ENCODE measurements at regions not wholly inside any gene's neighbourhood (a gene's known extent, or its start where the extent isn't known, plus 50 kb on each side); places are given as distances from the start of the nearest gene placed in this dataset.

DNA sequence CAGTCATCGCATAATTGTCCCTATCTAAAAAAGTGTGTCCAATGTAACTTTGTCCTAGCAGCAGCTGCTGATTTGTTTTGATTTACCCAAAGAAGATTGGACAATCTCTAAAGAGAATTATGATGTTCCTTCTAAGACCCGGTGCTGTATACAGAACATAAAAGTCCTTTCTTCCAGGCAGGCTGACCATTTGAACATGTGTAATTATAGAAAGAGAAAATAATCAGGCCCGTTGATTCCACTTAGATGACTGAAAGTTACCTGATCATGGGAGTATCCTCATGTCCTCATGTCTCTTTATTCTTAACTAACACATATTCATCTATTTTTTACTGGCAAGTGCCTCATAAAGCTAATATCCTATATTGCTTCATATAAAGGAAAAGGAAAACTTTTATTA lies 164.1 kb upstream of the MRPS30 start:
- Histone ChIP-seq H3K9ac (ENCODE audit: low read length) (no peak overlapping the region), H3K4me1 (ENCODE audit: insufficient read depth, low read length) (no peaks in the 10 kb centered on the region), H3K79me2 (ENCODE audit: insufficient read depth, low read length) (no peaks in the 10 kb centered on the region), H3K27ac (ENCODE audit: low read depth, low read length) (no peak overlapping the region), H3K27me3 (ENCODE audit: insufficient read depth, low read length) (no peaks in the 10 kb centered on the region), H3K4me2 (ENCODE audit: low read length) (no peak overlapping the region), H3K9me3 (ENCODE audit: insufficient read depth, low read depth, low read length) (peaks cover 5% of the 10 kb centered on the region), H3K36me3 (ENCODE audit: insufficient read depth, low read length) (no peaks in the 10 kb centered on the region), H3K4me3 (ENCODE audit: insufficient read depth, low read depth, low read length) (no peak overlapping the region), H2AFZ (ENCODE audit: low read depth, low read length) (no peak overlapping the region), H4K20me1 (ENCODE audit: insufficient read depth, low read length) (no peaks in the 10 kb centered on the region)
- TF ChIP-seq EZH2 (IDR thresholded peaks at IDR 0.05; ENCODE audit: insufficient read depth, low read length) = no peak
- TF ChIP-seq, protein P1, sequence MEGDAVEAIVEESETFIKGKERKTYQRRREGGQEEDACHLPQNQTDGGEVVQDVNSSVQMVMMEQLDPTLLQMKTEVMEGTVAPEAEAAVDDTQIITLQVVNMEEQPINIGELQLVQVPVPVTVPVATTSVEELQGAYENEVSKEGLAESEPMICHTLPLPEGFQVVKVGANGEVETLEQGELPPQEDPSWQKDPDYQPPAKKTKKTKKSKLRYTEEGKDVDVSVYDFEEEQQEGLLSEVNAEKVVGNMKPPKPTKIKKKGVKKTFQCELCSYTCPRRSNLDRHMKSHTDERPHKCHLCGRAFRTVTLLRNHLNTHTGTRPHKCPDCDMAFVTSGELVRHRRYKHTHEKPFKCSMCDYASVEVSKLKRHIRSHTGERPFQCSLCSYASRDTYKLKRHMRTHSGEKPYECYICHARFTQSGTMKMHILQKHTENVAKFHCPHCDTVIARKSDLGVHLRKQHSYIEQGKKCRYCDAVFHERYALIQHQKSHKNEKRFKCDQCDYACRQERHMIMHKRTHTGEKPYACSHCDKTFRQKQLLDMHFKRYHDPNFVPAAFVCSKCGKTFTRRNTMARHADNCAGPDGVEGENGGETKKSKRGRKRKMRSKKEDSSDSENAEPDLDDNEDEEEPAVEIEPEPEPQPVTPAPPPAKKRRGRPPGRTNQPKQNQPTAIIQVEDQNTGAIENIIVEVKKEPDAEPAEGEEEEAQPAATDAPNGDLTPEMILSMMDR (IDR thresholded peaks at IDR 0.05; ENCODE audit: insufficient read depth, low read depth, low read length) = no peak
- Mint-ChIP-seq H3K9me3 (ENCODE audit: unreplicated experiment) (no peaks in the 10 kb centered on the region), H3K27me3 (ENCODE audit: low read depth, unreplicated experiment) (no peaks in the 10 kb centered on the region), H3K36me3 (ENCODE audit: low read depth, unreplicated experiment) (no peaks in the 10 kb centered on the region), H3K27ac (ENCODE audit: unreplicated experiment) (no peak overlapping the region), H3K4me1 (ENCODE audit: low read depth, unreplicated experiment) (no peaks in the 10 kb centered on the region), H3K4me3 (ENCODE audit: unreplicated experiment) (no peak overlapping the region)
- no peak for FAIRE-seq
- no peak for DNase-seq (ENCODE audit: low read depth)

DNA sequence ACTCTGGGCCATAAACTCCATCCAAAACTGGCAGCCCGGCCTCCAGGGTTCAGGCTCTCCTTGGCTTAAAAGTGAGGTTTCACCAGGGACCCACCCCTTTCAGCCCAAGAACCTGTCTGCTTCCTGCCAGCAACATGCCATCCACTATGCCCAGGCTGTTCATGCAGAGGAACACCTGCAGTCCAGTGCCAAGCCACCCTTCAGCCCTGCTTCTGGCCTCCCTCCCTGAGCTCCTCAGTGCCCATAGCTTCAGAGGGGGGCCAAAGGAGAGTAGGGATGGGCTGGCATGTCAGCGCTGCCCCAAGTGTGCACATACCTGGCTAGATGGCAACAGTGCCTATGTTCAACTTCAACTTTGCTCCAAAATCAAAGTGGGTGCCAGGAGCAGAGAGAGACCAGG lies 166.9 kb upstream of the MRPS30 start:
- no peaks in the 10 kb centered on the region for H3K36me3 Mint-ChIP-seq (ENCODE audit: low read depth, unreplicated experiment)
- Histone ChIP-seq H3K9ac (ENCODE audit: low read length) (no peak overlapping the region), H3K4me2 (ENCODE audit: low read length) (no peak overlapping the region), H3K36me3 (ENCODE audit: insufficient read depth, low read length) (no peaks in the 10 kb centered on the region), H3K27me3 (ENCODE audit: insufficient read depth, low read length) (no peaks in the 10 kb centered on the region), H4K20me1 (ENCODE audit: insufficient read depth, low read length) (no peaks in the 10 kb centered on the region), H3K9me3 (ENCODE audit: insufficient read depth, low read depth, low read length) (peaks cover 9% of the 10 kb centered on the region), H2AFZ (ENCODE audit: low read depth, low read length) (no peak overlapping the region), H3K79me2 (ENCODE audit: insufficient read depth, low read length) (no peaks in the 10 kb centered on the region), H3K4me1 (ENCODE audit: insufficient read depth, low read length) (no peaks in the 10 kb centered on the region), H3K4me3 (ENCODE audit: insufficient read depth, low read depth, low read length) (no peak overlapping the region), H3K27ac (ENCODE audit: low read depth, low read length) (no peak overlapping the region)
- FAIRE-seq (no peak), DNase-seq (ENCODE audit: low read depth) (no peak)
- no peak overlapping the region for H3K4me3 Mint-ChIP-seq (ENCODE audit: unreplicated experiment)
- no peaks in the 10 kb centered on the region for H3K27me3 Mint-ChIP-seq (ENCODE audit: low read depth, unreplicated experiment)
- no peaks in the 10 kb centered on the region for H3K9me3 Mint-ChIP-seq (ENCODE audit: unreplicated experiment)
- H3K27ac Mint-ChIP-seq (ENCODE audit: unreplicated experiment) = no peak overlapping the region
- no peaks in the 10 kb centered on the region for H3K4me1 Mint-ChIP-seq (ENCODE audit: low read depth, unreplicated experiment)
- no peak for TF ChIP-seq EZH2 (IDR thresholded peaks at IDR 0.05; ENCODE audit: insufficient read depth, low read length)
- TF ChIP-seq, protein P1 (IDR thresholded peaks at IDR 0.05; ENCODE audit: insufficient read depth, low read depth, low read length) = no peak

- Histone ChIP-seq H3K9me3 (ENCODE audit: insufficient read depth, low read depth, low read length) (peaks cover 9% of the 10 kb centered on the region), H3K4me3 (ENCODE audit: insufficient read depth, low read depth, low read length) (no peak overlapping the region), H3K27me3 (ENCODE audit: insufficient read depth, low read length) (no peaks in the 10 kb centered on the region), H3K36me3 (ENCODE audit: insufficient read depth, low read length) (no peaks in the 10 kb centered on the region), H3K79me2 (ENCODE audit: insufficient read depth, low read length) (no peaks in the 10 kb centered on the region), H4K20me1 (ENCODE audit: insufficient read depth, low read length) (no peaks in the 10 kb centered on the region), H3K27ac (ENCODE audit: low read depth, low read length) (no peak overlapping the region), H3K4me2 (ENCODE audit: low read length) (no peak overlapping the region), H3K4me1 (ENCODE audit: insufficient read depth, low read length) (no peaks in the 10 kb centered on the region), H3K9ac (ENCODE audit: low read length) (no peak overlapping the region), H2AFZ (ENCODE audit: low read depth, low read length) (no peak overlapping the region)
- no peaks in the 10 kb centered on the region for H3K4me1 Mint-ChIP-seq (ENCODE audit: low read depth, unreplicated experiment)
- no peaks in the 10 kb centered on the region for H3K9me3 Mint-ChIP-seq (ENCODE audit: unreplicated experiment)
- DNase-seq (ENCODE audit: low read depth) (no peak), FAIRE-seq (no peak)
- H3K27ac Mint-ChIP-seq (ENCODE audit: unreplicated experiment) = no peak overlapping the region
- no peaks in the 10 kb centered on the region for H3K36me3 Mint-ChIP-seq (ENCODE audit: low read depth, unreplicated experiment)
- H3K27me3 Mint-ChIP-seq (ENCODE audit: low read depth, unreplicated experiment) = no peaks in the 10 kb centered on the region
- TF ChIP-seq, protein P1 (IDR thresholded peaks at IDR 0.05; ENCODE audit: insufficient read depth, low read depth, low read length) = no peak
- TF ChIP-seq EZH2 (IDR thresholded peaks at IDR 0.05; ENCODE audit: insufficient read depth, low read length) = no peak
- H3K4me3 Mint-ChIP-seq (ENCODE audit: unreplicated experiment) = no peak overlapping the region
Observed at GRCh38 chr5:44640945-44641456, 167.7 kb upstream of the MRPS30 start.

Data from astrocyte (in vitro differentiated cells and primary cell).